HPDE6-E6E7 (cell line): ENCODE measurements at regions not wholly inside any gene's neighbourhood (a gene's known extent, or its start where the extent isn't known, plus 50 kb on each side); places are given as distances from the start of the nearest gene placed in this dataset.
A peak's percentile ranks its signal among the peaks of the same experiment; 100 is the strongest.

ENCODE experiments used
- DNase-seq: peaks from one replicate; pipeline ENCODE4 v3.0.0; 2011; ENCODE audit warnings: missing footprints; ENCODE audit errors: extremely low spot score

DNA sequence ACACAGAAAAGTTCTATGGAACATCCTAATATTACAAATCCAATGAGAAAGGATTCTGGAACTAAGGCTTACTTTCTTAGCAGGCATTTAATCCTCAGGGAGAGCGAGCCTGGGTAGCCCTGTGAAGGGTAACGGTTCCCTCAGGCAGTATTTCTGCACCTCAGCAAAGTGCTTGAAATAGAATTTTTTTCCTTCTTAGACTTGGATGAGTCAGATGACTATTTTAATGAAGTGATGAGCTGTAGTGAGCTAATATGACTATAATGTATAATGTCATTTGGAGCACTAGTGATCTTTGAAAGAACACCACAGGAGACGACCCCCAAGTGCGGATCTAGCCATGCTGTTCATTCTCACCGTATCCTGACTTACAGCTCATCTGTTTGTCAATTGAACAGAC is 493.0 kb upstream of the FAM241A start:
- peak; percentile 14 for DNase-seq

DNA sequence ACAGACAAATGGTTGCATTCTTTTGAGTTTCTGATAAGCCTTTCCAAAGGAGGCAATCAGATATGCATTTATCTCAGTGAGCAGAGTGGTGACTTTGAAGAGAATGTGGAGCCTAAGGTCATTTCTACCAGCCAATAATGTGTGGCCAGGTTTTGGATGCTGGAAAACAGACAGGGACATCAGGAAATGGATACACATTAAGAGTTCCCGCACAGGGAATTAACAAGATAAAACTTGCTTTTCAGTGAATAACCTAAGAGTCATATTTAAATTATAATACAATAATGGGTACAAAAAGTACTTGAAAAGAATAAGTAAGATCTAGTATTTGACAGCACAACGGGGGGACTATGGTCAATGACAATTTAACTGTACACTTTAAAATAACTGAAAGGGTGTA is 492.3 kb upstream of the FAM241A start:
- no peak for DNase-seq

DNA sequence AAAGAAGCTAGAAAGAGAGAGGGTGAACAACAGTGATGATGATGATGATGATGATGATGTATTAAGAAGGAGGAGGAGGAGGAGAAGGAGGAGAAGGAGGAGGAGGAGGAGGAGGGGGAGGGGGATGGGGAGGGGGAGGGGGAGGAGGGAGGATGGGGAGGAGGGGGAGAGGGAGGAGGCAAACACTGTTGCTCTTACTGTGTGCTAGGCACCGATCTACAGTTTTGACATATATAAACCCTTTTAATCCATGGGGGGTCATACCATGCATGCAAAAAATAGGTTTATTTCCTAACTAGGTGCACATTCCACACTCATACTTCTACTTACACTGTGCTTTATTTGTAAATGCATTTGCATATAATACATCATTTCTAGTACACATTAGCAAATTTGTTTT is 482.8 kb upstream of the FAM241A start:
- no peak for DNase-seq

DNA sequence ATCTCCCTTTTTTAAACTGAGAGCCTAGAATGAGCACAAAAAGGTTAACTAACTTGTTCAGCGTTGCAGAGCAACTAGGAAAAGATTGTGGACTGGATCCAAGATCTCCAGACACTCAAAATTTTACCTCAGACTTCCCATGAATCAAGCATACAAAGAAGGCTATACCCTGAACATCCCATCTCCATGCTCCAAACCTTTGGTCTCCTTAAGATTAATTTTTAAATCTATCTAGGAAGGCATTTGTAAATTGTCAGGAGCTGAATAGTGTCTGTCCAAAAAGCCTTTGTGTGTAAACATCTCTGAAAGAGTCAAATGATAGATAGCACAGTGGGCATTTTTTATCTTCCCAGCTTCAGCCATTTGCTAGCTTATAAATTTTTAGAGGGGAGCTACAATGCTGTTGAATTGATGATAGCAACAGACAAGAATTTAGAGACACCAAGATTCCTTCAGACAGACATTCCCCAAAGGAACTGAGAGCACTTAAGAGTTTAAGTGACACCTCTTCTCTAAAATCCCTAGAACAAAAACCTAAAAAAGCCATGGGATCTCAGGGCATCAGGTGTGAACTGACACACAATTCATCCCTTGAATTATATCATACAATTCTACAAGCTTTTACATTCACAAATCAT is 480.8 kb upstream of the FAM241A start:
- no peak for DNase-seq

DNA sequence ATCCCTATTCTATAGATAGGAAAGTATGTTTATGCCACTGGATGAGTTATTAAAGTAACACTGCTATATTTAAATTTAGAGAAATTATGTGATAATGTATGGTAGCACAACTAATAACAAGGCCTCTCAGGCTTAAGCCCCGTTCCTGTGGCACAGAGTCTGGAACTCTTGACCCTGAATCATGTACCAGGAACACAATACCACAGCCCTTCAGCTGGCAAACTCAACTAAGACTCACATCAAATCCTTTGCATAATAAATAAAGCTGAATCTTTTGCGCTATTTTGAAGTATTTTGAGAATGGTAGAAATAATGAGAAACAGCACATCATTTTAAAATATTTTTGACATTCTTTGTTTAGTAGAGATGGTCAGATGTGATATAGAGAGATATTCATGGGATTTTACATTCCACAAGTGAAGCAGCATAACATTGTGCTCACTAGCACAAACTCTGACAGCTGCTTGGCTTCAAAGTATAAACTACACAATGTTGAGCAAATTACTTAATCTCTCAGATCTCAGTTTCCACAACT is 478.4 kb upstream of the FAM241A start:
- DNase-seq, result no peak

DNA sequence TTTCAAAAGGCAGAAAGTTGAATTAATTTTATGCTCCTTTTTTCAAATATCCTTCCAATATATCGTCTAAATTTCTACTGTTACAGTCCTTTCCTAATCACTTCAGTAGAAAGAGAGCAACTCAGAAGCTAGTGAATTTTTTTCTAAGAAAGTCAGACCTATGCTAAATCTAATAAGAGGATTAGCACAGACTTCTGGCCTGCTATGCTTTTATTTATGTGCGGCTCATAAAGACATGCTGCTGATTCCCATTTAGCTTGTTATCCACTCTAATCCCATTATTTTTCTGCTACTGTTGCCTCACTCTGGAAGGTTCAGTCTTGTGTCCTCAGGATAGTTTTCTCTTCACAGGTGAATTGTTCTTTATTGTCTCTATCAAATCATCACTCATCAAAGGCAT is 473.5 kb upstream of the FAM241A start:
- DNase-seq, result no peak

DNA sequence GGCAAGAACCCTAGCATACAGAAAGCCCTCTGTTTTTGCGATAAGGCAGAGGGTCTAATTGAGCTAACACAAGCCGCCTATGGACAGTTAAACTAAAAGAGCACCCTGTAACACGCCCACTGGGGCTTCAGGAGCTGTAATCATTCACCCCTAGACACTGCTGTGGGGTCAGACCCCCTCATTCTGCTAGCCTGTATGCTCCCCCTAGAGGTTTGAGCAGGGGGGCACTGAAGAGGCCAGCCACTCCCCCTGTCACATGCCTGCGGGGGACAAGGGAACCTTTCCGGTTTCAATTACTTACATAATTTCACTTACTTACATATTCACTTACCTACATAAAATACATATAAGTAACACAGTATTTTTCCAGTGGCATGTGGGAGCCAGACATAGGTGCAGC is 469.5 kb upstream of the FAM241A start:
- no peak for DNase-seq

DNA sequence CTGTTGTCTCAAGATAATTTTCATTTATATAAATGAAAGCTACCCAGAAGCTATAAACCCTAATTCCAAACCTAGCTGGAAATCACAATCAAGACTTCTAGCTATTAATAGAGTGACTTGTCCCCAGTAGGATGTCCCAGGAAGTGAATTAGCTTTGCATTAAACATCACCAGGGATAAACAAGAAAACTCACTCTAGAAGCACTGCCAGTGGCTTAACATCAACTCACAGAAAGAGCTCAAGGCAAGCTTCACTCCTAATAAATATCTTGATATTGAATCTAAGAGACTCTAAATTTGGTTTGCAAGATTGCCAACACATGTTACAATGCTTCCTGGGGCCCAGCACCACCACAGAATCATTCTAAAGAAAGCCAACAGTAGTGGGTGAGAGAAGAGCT is 468.7 kb upstream of the FAM241A start:
- DNase-seq, result no peak

DNA sequence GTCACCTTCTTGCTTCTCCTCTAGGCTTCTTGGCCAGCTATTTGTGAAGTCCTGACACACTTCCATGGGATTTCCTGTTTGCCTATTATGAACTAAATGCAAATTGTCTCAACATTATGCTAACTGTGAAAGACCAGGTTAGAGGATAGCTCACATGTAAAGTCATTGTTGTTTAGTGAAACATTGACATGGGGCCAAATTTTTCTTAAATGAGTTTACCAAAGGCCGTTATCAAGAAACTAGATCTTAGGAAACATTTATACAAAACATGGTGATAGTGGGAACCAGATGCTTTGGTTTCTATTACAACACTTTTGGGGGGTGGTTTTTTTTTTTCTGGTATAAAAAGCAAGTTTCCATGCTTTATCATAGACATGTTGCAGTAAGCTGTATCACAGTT is 466.8 kb upstream of the FAM241A start:
- no peak for DNase-seq

DNA sequence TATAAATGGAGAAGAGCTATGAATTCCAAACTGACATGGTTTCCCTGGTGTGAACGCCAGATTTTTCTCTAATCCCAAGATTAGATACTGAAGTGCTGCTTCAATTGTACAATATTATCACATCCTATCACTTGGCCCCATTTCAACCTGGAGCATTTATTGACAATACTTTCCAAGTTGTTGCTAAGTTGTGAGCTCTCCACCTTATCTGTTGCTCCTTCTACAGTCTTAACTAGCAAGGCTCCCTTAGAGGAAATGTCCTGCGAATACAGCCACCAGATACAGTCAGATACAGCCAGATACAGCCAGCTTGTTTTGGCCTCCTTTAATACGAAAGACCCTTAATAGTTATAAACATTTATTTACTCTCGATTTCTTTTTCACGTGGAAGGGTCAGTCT is 466.3 kb upstream of the FAM241A start:
- no peak for DNase-seq

DNA sequence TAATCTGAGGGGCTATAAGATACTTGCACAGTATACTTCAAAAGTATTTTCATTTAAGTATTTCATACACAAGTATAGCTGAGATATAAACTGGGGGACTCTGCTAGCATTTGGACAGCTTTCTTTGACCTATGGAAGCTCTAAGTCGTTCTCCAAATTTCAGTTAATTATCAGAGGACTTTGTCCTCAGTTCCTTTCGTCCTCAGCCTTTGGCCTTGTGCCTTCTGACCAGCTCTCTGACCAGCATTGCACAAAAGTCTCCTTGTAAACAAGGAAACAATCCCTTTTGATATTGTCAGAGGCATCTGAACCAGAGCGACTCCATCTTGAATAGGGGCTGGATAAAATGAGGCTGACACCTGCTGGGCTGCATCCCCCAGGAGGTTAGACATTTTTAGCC is 464.0 kb upstream of the FAM241A start:
- no peak for DNase-seq

DNA sequence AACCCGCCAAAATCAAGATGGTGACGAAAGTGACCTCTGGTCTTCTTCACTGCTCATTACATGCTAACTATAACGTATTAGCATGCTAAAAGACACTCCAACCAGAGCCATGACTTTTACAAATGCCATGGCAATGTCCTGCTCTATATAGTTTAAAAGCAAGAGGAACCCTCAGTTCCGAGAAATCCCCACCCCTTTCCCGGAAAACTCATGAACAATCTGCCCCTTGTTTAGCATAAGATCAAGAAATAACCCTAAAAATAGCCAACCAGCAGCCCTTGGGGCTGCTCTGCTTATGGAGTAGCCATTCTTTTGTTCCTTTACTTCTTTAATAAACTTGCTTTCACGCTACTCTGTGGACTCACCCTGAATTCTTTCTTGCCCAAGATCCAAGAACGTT is 463.5 kb upstream of the FAM241A start:
- no peak for DNase-seq

DNA sequence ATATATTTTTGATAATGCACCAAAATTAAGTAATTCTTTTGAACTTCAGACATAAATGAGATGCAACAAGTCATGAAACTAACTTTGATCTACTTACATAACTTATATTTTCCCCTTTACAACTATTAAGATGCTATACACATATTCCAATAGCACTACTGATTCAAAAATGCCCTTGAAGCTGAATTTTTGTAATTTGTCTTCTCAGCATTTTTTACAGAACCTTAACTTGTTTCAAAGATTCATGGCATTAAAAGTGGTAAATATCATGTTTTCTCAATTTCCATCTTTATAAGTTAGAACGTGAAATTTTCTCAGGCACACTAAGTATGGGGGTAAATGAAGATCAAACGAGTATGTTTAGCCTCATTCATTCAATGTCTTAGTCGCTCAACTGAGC is 460.0 kb upstream of the FAM241A start:
- DNase-seq, result no peak

DNA sequence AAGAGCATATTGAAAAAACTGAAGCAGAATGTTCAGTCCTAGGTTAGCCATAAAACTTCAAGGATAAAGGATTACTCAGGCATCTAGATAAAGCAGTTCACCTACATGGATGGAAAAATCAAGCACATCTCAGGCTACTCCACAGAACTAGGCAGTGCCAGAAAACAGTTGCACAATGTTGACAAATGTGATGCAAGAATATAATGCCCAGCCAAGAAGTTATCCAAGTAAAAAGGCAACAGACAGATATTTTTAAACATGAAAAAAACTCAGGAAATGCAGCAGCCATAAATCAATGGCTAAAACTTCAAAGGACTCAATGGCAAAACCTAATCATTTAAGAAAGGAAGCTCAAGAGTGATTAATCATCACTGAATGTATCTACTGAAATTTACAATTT is 456.0 kb upstream of the FAM241A start:
- DNase-seq, result no peak

DNA sequence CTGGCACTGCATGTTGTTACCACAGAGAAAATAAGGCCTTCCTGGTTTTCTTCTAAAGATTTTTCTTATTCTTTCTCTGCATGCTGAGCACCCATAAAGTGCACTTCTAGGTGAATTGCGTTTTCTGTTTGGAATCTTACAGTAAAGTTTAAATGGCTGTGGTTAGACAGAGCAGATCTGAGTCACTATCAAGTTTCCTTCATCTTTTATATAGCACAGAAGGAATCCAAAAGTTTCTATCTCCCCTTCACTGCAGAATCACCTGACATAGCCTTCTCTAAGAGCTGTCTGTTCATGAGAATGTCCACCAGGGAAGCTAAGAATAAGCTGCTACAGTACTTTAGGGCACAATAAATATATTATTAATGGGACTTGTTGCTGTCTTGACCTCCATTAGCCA is 455.5 kb upstream of the FAM241A start:
- no peak for DNase-seq

DNA sequence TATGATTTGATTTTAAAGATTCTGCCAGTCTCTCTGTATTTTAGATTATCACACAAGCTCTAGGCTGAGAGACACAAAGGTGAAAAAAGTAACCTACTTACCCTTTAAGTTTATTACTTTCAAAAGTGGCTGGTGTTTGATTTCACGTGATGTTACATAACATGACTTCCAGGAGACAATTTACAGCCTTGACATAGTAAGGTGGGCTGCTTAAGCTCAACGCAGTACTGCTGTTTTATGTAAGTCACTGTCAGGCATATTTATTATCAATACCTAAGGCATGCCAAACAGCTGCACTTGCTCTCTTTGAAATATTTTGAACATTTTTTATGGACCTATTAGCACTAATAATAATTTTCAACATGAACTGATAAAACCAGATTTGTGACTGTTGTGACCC is 451.5 kb upstream of the FAM241A start:
- no peak for DNase-seq

DNA sequence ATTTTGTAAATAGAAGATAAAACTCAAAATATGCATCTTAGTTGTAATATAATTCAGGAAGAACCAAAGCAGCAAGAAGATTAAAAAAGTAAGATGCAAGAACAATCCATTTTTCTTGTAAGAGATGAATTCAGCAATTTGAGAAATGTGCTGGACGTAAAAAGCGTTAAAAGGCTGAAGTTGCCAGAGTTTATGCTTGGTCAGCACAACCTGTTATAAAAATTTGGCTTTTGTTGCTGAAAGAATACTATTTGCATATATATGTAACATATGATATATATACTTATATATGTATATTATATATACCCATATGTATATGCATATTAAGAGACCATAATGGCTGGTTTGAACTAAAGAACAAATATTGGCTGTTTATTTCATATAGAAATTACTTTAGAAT is 449.6 kb upstream of the FAM241A start:
- no peak for DNase-seq

DNA sequence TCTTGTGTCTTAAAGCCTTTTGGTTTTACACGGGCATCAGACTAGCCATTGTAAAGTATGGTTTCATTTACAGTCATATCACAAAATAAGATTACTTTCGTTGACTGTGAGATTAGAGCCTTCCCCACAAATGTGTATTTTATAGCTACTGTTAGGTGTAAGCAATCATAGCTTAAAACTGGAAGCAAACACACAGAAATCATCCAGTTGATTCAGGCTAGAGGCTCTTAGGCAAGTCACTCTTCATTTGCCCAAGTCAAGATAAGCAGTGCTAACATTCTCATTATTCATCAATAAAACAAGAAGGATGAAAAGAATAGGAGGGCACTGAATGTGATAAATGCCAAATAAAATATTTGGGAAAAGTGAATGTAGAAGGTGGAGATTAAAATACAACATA is 448.7 kb upstream of the FAM241A start:
- no peak for DNase-seq

DNA sequence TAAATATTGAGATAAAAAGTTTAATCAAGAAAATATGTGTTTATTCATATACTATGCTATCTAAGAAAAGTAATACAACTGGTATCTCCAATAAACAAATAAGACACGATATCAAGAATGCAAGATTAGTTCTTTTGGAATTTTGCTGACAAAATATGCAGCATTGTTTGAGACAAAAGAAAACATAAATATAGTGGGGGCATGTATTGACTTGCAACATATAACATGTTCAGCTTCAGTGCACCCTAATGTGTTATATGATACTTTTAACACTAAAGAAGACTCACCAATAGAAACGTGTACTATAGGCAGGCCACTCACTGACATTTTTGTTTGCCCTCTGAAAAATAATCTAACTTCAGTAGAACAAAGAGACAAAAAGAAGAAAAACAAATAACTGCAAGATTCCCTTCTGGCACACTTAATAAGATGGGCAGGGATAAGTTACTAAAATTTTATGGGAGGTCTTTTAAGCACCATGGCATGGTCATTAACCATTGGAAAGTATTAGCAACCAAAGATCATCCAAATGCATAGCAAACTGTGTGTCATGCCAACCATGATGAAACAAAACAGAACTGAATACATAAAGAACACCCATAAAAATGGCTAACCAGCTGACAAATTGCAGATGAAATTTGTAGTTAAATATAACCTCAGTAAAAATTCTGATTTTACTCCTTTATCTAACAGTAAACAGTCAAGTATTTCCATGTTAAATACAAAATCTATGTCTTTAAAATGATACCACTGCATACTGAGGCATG is 447.9 kb upstream of the FAM241A start:
- no peak for DNase-seq

DNA sequence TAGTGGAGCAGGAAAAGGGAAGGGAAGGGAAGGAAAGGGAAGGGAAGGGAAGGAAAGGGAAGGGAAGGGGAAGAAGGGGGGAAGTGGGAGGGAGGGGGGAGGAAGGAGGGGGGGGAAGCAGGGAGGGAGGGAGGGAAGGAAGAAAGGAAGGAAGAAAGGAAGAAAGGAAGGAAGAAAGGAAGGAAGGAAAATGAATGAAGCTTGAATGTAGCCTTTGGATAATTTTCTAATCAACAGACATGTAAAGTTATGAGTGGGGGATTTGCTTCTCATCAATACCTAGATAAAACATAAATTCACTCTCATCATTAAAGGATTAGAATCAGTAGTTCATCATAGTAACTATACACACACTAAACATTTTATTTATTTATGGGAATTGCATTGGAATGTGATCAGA is 446.9 kb upstream of the FAM241A start:
- DNase-seq, result no peak

DNA sequence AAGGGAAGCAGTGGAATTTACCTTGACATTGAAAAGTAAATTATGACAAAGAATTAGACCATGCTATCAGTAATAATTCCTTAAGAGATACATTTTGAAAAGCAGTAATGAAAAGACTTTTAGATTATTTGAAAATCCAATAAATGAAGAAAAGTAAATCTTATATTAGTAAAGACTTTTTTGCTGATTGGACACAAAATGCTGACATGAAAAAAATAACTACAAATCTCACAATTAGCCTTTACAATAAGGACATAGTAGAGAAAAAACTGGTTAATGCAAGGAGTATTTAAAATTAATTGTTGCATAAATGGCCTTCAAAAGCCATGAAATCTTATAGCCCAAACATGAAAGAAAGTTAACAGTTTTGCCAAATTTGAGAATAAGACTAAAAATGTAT is 446.1 kb upstream of the FAM241A start:
- DNase-seq, result no peak

DNA sequence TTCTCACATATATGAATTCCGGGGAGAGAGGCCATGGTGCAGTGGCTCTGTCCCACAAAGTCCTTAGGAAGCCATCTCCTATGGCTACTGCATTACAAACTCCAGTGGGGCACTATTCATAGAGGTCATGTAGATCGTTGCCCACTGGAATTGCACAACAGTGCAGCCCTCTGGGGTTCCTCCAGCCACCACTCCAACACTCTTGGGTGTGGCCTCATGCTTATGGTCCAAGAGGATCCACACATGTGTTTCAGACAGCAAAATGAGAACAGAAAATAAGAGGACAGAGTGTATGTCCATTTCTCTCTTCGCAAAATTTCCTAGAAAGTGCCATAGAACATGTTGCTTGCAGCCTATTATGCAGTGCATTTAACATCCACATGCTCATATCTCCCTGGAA is 444.2 kb upstream of the FAM241A start:
- no peak for DNase-seq

DNA sequence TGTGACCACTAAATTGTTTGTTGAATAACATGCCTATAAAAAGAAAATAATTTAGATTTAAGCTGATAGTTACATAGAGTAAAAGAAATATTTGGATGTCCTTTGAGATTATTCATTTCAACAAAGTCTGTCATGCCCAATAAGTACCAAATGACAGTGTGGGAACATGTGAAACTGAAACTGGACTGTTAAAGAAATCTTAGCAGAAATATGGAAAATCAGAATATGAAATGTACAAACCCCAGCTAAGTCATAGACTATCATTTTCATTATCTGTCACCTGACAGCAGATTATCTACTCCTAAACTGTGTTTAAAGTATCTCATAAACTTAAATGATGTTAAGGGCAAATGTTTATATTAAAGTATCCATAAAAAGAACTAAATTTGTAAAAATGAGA is 437.8 kb upstream of the FAM241A start:
- no peak for DNase-seq
